ENCODE measurements at regions not wholly inside any gene's neighbourhood (a gene's known extent, or its start where the extent isn't known, plus 50 kb on each side); places are given as distances from the start of the nearest gene placed in this dataset.

DNA sequence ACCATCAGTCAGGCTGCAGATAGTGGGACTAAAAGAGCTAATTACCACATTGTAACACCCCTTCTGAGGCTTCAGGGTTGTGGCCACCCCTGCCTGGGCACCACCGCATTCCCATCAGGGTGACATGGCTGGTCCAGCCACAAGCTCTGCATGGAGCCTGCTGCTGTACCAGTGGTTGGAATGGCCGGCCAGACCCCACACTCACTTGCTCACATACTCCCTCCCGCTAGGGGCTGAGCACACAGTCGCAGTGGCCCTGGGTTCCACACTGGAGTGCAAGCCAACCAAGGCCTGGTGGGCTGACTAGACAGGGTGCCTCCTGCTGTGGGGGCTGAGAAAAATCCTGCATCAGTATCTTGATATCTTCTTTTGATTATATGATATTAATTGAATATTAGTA, 182.8 kb upstream of the STK17B start:
- DNase-seq (ENCODE audit: low read depth, low spot score): no peak

DNA sequence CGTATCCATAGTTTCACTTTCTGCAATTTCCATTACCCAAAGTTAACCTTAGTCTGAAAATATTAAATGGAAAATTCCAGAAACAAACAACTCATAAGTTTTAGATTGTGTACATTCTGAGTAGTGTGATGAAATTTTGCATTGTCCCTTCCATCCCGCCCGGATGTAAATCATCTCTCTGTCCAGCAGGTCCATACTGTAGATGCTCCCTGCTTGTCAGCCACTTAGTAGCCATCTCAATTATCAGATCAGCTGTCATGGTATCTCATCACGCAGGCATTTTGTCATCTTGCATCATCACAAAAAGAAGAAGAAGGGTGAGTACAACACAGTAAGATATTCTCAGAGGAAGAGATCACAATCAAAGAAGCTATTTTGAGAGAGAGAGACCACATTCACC, 185.0 kb upstream of the STK17B start:
- no peak for DNase-seq (ENCODE audit: low read depth, low spot score)

DNA sequence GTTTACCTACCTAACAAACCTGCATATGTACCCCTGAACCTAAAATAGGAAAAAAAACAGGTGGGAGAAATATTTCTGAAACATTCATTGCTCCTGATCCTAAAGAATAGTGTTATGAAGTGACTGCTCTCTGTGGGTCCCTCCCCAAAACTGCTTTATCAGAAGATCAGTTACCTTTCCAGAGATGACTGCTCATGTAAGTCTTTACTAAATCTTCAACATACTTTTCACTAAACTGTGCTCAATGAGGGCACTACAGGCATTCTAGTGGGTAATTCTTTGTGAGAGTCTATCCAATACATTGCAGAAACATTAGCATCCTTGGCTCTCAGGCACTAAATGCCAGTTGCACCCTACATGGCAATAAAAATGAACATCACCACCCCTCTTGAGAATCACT, 189.3 kb upstream of the STK17B start:
- DNase-seq (ENCODE audit: low read depth, low spot score): no peak

DNA sequence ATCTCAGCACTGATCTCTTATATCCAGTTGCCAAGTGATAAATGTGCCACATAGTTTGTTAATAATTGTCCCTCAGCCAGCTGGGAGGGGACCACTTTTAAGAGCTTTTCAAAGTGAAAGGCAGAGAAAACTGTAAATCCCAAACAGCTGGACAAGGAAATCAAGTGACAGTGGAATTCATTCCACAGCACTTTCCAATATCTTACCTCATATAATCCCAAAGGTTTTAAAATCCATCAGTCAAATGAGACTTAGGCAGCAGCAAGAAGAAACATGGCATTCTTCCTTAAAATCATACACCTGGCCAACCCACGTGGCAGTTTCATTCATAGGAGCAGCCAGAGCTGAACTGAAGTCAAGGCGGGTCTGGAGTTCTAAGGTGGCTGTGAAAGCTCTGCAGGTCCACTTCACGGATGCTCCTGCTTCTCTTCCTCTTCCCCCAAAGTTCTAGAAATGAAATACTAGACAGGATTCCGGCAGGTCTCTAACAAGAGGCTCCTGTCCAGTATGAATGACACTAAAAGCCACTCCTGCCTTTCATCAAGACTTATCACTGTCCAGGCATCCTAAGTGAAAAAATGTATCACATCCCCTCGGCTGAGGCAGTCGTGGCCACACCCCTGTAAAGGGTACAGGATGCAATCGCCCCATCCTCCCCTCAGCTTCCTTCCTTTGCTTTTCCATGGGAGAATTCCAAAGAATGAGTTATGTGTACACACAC, 190.4 kb upstream of the STK17B start:
- DNase-seq (ENCODE audit: low read depth, low spot score): peak; percentile 67

DNA sequence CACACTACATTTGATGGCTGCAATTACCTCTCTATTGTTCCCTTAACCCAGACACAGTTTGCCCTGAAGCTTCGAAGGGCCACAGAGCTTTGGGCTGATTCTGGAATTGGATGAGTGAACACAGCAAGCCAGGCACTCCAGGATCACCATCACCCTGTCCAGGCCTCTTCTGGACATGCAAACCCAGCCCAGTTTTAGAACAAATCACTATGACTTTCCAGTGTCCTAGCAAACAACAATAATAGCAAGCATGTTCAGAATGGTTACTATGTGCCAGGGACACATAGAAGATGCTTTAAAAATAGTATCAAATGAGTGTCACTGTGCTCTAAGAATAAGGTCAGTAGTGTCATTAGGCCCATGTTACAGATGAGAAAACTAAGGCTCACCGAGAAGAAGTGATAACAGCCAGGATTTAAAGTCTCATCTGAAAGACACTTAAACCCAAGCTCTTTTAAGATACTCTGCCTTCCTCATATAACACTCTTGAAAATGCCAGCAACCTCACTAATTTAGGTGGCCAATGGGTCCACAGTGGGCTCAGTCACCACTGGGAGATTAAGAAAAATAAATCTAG, 191.7 kb upstream of the STK17B start:
- DNase-seq (ENCODE audit: low read depth, low spot score): no peak

DNA sequence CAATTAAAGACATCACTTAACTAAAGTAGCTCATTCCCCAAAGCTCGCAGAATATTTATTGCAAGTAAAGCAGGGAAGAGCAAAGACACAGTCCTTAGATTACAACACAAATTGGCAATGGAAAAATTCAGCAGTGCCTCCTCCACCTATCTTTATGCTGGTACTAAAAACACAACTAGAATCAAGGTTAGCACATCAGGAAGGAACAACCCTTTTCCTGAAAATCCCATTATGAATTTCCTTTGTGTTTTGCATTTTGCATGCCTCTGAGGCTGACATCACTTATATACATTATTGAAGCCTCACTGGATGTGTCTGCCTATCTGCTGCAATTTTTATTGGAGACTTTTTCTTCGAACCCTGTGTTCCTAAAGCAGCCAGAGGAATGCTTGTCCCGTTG, 193.8 kb upstream of the STK17B start:
- DNase-seq (ENCODE audit: low read depth, low spot score): peak; percentile 41

DNA sequence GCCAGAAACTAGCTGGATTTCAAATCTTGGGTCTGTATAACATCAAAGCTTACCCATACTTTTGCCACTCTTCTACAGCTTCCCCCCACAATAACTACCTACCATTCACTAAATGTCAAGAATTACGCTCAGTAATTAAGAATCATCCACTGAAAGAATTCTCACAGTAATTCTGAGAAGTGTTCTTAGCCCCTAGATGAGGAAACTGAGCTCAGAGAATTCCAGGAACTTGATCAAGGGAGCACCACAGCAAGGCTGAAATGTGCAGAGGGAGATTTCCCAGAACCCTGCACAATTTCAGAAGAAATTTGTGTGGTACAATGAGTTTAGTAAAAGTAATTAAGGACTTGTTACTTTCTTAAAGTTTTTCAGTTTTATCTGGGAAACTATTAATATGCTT, 194.5 kb upstream of the STK17B start:
- no peak for DNase-seq (ENCODE audit: low read depth, low spot score)

DNA sequence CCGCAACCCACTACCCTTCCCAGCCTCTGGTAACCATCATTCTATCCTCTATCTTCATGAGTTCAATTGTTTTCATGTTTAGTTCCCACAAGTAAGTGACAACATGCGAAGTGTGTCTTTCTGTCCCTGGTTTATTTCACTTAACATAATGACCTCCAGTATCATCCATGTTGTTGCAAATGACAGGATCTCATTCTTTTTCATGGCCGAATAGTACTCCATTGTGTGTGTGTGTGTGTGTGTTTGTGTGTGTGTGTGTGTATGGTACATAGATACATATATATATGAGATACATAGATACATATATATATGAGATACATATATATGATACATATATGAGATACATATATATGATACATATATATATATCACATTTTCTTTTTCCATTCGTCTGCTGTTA, 196.3 kb upstream of the STK17B start:
- no peak for DNase-seq (ENCODE audit: low read depth, low spot score)

DNA sequence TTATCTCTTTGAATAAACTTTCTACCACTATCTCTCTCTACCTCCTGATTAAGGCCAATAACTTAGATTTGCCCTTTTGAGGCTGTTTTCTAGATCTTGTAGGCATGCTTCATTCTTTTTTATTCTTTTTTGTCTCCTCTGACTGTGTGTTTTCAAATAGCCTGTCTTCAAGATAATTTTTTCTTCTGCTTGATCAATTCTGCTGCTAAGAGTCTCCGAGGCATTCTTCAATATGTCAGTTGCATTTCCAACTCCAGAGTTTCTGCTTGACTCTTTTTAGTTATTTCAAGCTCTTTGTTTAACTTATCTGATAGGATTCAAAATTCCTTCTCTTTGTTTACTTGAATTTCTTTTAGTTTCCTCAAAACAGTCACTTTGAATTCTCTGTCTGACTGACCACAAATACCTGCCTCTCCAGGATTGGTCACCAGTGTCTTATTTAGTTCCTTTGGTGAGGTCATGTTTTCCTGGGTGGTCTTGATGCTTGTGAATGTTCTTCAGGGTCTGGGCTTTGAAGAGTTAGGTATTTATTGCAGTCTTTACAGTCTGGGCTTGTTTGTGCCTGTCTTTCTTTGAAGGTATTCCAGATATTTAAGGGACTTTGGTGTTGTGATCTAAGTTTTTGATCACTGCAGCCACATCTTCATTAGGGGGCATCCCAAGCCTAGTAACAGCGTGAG, 197.3 kb upstream of the STK17B start:
- no peak for DNase-seq (ENCODE audit: low read depth, low spot score)

DNA sequence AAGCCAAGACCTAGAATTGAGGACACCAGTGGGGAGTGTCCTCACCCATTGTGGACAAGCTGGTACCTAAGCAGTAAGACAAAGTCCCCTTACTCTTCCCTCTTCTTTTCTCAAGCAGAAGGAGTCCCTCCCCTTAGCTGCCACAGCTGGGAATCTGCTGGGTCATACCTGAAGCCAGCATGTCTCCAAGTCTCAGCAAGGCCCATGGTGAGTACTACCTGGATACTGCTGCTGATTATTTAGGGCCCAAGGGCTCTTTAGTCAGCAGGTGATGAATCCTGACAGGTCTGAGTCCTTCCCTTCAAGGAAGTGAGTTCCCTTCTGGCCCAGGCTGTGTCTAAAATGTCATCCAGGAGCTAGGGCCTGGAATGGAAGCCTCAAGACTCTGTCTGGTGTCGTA, 198.6 kb upstream of the STK17B start:
- no peak for DNase-seq (ENCODE audit: low read depth, low spot score)

DNA sequence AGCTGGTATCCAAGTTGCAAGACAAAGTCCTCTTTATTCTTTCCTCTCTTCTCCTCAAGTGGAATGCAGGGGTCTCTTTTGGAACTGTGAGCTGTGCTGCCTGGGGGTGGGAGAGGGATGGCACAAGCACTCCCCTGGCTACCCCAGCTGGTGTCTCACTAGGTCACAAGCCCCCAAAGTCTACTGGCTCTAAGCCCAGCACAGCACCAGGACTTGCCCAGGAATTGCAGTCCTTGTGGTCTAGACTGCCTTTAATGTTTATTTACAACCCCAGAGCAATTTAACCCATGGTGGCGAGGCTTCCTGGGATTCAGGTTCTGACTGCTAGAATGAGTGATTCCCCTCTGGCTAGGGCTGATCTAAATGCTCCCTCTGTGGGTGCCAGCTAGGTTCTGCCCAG, 199.0 kb upstream of the STK17B start:
- DNase-seq (ENCODE audit: low read depth, low spot score): no peak

DNA sequence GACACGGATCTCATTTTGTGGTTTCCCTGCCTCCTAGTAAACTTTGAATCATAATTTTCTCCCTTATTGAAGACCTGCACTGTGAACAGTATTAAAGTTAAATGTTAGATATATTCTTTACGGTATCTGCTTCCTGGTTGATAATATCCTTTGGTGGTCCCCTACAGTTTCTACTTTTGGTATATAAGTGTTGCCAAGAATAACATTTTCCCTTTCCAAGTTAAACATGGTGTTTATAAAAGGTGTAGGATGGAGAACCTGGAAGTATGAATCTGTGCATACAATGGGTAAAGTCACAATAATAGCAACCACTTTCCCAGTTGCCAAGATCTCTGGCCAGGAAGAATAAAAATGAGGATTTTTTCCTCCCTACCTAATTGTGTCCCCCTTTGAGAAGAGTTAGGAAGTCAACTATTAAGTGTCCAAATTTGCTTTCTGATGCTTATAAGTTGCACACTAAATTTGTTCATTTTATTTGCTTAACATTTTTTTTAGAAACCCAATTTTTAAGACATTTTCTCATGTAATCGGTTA, 201.0 kb upstream of the STK17B start:
- DNase-seq (ENCODE audit: low read depth, low spot score): peak; percentile 39

DNA sequence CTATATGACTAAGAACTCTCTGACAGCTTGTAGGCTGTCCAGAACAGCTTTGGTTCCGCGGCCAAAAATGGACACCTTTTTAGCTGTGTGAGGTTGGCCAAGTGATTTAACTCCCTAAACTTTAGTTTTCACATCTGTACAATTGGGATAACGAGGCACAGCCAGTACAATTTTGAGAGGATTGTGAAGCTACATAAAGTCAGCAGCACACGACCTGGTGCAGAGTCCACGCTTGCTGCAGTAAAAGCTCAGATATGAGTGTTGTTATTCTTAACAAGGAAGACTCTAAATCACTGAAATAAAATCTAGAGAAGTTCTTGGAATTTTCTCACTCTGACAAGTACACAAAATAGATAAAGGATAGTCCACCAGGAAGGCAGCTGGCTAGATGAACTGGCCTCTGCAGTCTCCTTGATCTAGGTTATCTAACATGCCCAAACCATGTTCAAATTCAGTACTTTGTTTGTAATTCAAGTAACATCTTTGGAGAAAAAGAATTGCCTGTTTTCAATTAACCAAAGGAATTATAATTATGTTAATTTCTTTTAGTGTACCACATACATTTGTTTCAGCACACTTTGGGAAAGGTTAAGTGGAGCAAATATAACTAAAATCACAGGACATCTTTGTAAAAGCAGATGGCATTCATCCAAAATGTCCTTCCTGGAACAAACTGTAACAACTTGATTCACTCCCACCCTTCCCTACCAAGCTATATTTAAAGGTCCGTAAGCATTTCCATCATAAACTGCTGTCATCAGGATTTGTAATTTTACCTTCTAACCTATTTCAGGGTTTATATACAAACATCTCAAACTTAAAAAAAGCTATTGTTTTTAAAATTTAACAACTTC, 201.7 kb upstream of the STK17B start:
- peak; percentile 29 for DNase-seq (ENCODE audit: low read depth, low spot score)

DNA sequence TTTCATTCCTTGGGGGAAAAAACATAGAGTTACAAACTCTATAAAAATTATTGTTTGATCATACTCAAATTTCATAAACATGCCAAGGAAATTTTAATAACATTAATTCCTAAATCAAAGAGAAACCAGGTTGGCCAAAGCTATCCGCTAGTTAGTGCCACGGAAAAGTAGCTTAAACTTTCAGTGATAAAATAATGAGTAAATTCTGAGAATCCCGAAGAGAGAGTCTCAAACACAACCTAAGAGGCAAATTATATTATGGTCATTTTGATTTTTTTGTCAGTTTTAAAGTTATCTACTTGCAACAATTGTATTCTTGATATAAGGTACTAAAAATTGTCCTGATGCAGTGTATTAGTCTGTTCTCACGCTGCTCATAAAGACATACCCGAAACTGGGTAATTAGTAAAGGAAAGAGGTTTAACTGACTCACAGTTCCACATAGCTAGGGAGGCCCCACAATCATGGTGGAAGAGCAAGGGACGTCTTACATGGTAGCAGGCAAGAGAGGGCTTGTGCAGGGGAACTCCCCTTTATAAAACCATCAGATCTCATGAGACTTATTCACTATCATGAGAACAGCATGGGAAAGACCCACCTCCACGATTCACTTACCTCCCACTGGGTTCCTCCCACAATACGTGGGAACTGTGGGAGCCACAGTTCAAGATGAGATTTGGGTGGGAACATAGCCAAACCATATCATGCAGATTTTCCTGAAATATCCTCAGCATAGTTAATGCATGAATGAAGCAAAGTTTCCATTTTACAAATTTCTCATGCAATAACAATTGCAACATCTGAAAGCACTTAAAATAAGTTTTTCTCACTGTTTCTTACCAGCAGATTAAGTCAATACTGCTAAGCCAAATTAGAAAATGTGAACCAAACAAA, 205.9 kb upstream of the STK17B start:
- DNase-seq (ENCODE audit: low read depth, low spot score): no peak

DNA sequence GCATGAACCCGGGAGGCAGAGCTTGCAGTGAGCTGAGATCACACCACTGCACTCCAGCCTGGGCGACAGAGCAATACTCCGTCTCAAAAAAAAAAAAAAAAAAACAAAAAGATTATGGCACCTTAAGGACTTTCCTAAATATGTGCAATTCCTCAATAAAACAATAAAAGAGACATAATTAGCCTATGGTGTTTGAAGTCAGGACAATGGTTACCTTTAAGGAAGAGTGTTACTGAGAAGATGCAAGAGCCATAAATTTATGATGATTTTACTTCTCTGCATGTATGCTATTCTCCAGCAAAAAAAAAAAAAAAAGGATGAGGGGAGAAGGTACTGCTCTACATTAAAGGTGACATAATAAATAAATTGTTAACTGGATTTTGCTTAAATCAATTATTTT, 208.2 kb upstream of the STK17B start:
- no peak for DNase-seq (ENCODE audit: low read depth, low spot score)

DNA sequence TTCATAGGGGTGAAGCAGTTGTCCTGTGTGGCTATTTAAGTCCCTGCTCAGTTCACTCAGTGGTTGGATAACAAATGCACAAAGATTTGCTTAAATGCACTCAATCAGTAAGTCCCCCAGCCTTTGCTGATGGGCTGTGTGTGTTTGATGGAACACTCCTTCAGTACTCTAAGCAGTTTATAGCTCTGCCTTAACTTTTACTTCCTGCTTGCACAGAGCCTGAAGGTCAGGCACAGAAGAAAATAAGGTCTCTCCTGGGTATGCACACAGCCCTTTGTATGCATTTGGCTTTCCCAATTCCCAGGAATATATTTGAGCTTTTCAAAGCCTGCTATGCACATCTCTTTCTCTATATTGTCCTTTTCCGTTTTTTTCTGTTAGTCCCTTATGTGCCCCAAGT, 208.7 kb upstream of the STK17B start:
- DNase-seq (ENCODE audit: low read depth, low spot score): no peak

DNA sequence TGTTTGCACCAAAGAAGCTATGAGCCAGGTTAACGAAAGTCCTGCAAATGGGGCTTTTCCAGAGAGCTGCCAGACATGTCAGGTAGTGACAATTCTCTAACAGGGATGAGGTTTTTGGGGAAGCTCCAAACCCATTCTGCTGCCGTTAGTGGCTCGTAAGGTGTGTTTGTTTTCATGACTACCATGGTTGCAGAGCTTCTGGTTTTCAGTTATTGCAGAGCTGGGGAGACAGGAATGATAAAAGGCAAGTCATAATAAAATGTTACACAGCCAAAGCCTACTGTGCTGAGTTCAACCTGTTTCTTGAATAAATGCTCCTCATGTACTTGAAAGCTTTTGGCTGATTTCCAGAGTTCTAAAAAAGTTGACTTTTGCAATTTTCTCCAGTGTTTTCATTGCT, 209.2 kb upstream of the STK17B start:
- DNase-seq (ENCODE audit: low read depth, low spot score): no peak

DNA sequence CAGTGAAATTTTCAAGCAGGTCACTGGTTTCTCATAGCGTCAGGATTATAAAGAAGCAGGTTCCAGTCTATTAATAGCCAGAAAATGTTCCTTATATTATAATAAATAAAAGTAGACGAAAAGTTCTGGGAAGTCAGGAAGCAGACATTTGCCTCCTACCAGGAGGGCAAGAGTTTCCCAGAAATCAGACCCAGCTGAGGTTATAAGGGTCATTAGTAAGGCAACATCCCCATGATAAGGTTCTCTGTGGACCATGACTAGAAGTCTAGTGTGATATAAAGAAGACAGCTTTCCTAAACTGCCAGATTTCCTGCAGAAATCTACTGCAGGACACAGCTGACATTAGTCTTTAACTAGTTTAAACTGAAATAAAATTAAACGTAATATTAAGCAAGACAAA, 210.1 kb upstream of the STK17B start:
- DNase-seq (ENCODE audit: low read depth, low spot score): peak; percentile 40

DNA sequence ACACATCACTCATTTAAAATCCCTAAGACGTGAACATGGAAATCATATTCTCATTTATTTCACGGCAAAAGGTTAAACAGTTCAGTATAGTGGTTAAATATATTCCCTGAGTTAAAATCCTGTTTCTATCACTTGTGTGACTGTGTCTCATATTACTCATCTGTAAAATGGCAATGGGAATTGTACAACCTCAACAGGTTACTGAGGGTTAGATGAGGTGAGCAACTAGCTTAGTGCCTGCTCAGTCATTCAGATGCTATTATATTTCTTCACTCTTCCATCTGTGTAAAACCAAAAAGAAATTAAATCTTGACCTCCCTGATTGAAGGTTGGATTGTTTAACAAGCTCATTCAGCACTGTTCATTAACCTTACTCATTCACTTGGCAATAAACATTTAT, 212.4 kb upstream of the STK17B start:
- DNase-seq (ENCODE audit: low read depth, low spot score): no peak

DNA sequence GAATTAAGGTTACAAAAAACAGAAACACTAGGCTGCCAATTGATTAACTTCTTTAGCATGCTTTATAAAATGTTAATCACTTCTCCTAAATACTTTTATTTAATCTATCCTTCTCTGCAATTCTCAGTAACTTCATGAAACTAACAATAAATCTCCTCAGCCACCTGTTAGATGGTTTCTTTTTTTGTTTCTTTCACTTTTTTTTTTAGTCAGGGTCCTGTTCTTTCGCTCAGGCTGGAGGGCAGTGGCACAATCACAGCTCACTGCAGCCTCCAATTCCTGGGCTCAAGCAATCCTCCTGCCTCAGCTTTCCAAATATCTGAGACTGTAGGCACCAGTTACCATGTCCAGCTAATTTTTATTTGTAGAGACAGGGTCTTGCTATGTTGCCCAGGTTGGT, 213.4 kb upstream of the STK17B start:
- DNase-seq (ENCODE audit: low read depth, low spot score): no peak

DNA sequence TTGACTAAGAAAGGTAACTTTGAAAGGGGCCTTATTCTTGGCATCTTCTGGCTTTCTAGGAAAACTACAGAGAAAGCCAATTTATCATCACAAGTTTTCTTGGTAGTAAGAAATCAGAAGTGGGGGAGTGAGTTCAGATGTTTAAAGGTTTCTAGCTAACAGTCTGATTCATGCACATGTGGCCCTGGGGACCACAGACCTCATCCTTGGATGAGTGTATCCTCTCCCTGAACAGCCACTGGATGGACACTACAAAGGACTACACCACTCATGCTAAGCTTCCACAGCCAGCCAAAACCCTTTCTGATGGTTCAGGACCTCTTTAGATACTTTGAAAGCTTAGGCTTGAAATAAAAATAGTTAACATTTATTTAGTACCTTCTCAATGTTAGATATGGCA, 218.3 kb upstream of the STK17B start:
- no peak for DNase-seq (ENCODE audit: low read depth, low spot score)

Measured in pulmonary artery endothelial cell (primary cell).